SKM-1 treated with dmso at 0.1 percent for 144 hours (cell line): ENCODE measurements at regions not wholly inside any gene's neighbourhood (a gene's known extent, or its start where the extent isn't known, plus 50 kb on each side); places are given as distances from the start of the nearest gene placed in this dataset.

Experiments
- DNase-seq: peaks from one replicate; lab custom pipeline; 2025; ENCODE audit not compliant: unreplicated experiment; lab: John Stamatoyannopoulos, UW

- DNase-seq: no peak
Observed at GRCh38 chr17:52759864-52760263, 601.4 kb upstream of the CA10 start.

- DNase-seq: no peak
Observed at GRCh38 chr17:52758481-52758880, 600.0 kb upstream of the CA10 start.

- DNase-seq: no peak
Observed at GRCh38 chr17:52756746-52757145, 598.2 kb upstream of the CA10 start.

- DNase-seq: no peak
Observed at GRCh38 chr17:52754838-52755237, 596.3 kb upstream of the CA10 start.

GRCh38 chr17:52751051-52751450, 592.5 kb upstream of the CA10 start:
- no peak for DNase-seq

GRCh38 chr17:52744179-52744578, 585.7 kb upstream of the CA10 start:
- no peak for DNase-seq

- DNase-seq: no peak
Observed at GRCh38 chr17:52740006-52740405, 581.5 kb upstream of the CA10 start.

- no peak for DNase-seq
Observed at GRCh38 chr17:52738791-52739190, 580.3 kb upstream of the CA10 start.

- no peak for DNase-seq
Observed at GRCh38 chr17:52737071-52737470, 578.6 kb upstream of the CA10 start.

- no peak for DNase-seq
Observed at GRCh38 chr17:52732841-52733240, 574.3 kb upstream of the CA10 start.

- DNase-seq: no peak
Observed at GRCh38 chr17:52724578-52724977, 566.1 kb upstream of the CA10 start.

GRCh38 chr17:52721910-52722309, 563.4 kb upstream of the CA10 start:
- DNase-seq: no peak

- no peak for DNase-seq
Observed at GRCh38 chr17:52710363-52710901, 551.9 kb upstream of the CA10 start.

- no peak for DNase-seq
Observed at GRCh38 chr17:52709724-52710123, 551.2 kb upstream of the CA10 start.

- DNase-seq: no peak
Observed at GRCh38 chr17:52696362-52696761, 537.8 kb upstream of the CA10 start.

- DNase-seq: no peak
Observed at GRCh38 chr17:52686140-52686539, 527.6 kb upstream of the CA10 start.

GRCh38 chr17:52681480-52681879, 523.0 kb upstream of the CA10 start:
- DNase-seq: no peak

- no peak for DNase-seq
Observed at GRCh38 chr17:52678211-52678610, 519.7 kb upstream of the CA10 start.

- no peak for DNase-seq
Observed at GRCh38 chr17:52674686-52675085, 516.2 kb upstream of the CA10 start.

- no peak for DNase-seq
Observed at GRCh38 chr17:52673791-52674190, 515.3 kb upstream of the CA10 start.

GRCh38 chr17:52666264-52666663, 507.8 kb upstream of the CA10 start:
- DNase-seq: no peak

- DNase-seq: no peak
Observed at GRCh38 chr17:52660692-52661091, 502.2 kb upstream of the CA10 start.

GRCh38 chr17:52653014-52653413, 494.5 kb upstream of the CA10 start:
- DNase-seq: no peak

GRCh38 chr17:52648995-52649394, 490.5 kb upstream of the CA10 start:
- DNase-seq: no peak
